Tibial nerve (tissue), 3 donors: ENCODE measurements at regions not wholly inside any gene's neighbourhood (a gene's known extent, or its start where the extent isn't known, plus 50 kb on each side); places are given as distances from the start of the nearest gene placed in this dataset.

Experiments used
- CTCF ChIP-seq, 5 experiments: fragments of 200-600 bp in 3 of 5; fragments of 450-650 bp in 2 of 5; sonication (generic) in 3 of 5; IDR thresholded peaks; one replicate each; pipeline ENCODE4 v1.5.1; 2016 to 2019; ENCODE audit warnings: antibody characterized with exemption in 5 of 5, mild to moderate bottlenecking in 3 of 5, moderate library complexity in 2 of 5
- POLR2A ChIP-seq, 2 donors: fragments of 450-650 bp; IDR thresholded peaks; one replicate each; pipeline ENCODE4 v1.6.1; 2017; ENCODE audit warnings: antibody characterized with exemption in 2 of 2, mild to moderate bottlenecking in 2 of 2, moderate library complexity in 2 of 2

- TF ChIP-seq CTCF (IDR thresholded peaks at IDR 0.05) (no peak), POLR2A (IDR thresholded peaks at IDR 0.05) (no peak)
Observed at GRCh38 chr7:142248-142941, 50.0 kb upstream of the FAM20C start.
